GM20000 (cell line): ENCODE measurements at regions not wholly inside any gene's neighbourhood (a gene's known extent, or its start where the extent isn't known, plus 50 kb on each side); places are given as distances from the start of the nearest gene placed in this dataset.

Source experiments
- DNase-seq: peaks from one replicate; pipeline ENCODE4 v3.0.0; 2012; ENCODE audit warnings: low spot score
- CTCF ChIP-seq: IDR thresholded peaks from 2 replicates; pipeline ENCODE4 v1.5.1; 2012; ENCODE audit warnings: mild to moderate bottlenecking, control low read depth; ENCODE audit errors: extremely low read depth, missing control alignments

GRCh38 chr9:90054810-90055209, 450.0 kb downstream of the GADD45G start:
- no peak for TF ChIP-seq CTCF
- no peak for DNase-seq

GRCh38 chr9:90055226-90055625, 450.4 kb downstream of the GADD45G start:
- DNase-seq: no peak
- no peak for TF ChIP-seq CTCF

- TF ChIP-seq CTCF: no peak
- DNase-seq: no peak
Observed at GRCh38 chr9:90057361-90057760, 452.5 kb downstream of the GADD45G start.

- no peak for DNase-seq
- TF ChIP-seq CTCF: no peak
Observed at GRCh38 chr9:90058182-90058763, 453.5 kb downstream of the GADD45G start.

GRCh38 chr9:90059436-90059835, 454.6 kb downstream of the GADD45G start:
- no peak for DNase-seq
- TF ChIP-seq CTCF: no peak

GRCh38 chr9:90060256-90060655, 455.4 kb downstream of the GADD45G start:
- no peak for DNase-seq

GRCh38 chr9:90061187-90061586, 456.4 kb downstream of the GADD45G start:
- no peak for DNase-seq
- TF ChIP-seq CTCF: no peak

More at GRCh38 chr9:90060256-90060655, 455.4 kb downstream of the GADD45G start:
- TF ChIP-seq CTCF: no peak
